HG03342 (cell line): ENCODE measurements at regions not wholly inside any gene's neighbourhood (a gene's known extent, or its start where the extent isn't known, plus 50 kb on each side); places are given as distances from the start of the nearest gene placed in this dataset.
"Not testable (repeated sequence)": the region's sequence is repeated elsewhere in the genome, so short reads cannot be mapped to it uniquely, and the experiment has no call there.

Experiments used
- ATAC-seq: cut with Tn5 transposase; IDR thresholded peaks from one replicate; pipeline ENCODE4 v1.9.1; 2021; ENCODE audit warnings: mild to moderate bottlenecking, moderate library complexity; ENCODE audit not compliant: unreplicated experiment

DNA sequence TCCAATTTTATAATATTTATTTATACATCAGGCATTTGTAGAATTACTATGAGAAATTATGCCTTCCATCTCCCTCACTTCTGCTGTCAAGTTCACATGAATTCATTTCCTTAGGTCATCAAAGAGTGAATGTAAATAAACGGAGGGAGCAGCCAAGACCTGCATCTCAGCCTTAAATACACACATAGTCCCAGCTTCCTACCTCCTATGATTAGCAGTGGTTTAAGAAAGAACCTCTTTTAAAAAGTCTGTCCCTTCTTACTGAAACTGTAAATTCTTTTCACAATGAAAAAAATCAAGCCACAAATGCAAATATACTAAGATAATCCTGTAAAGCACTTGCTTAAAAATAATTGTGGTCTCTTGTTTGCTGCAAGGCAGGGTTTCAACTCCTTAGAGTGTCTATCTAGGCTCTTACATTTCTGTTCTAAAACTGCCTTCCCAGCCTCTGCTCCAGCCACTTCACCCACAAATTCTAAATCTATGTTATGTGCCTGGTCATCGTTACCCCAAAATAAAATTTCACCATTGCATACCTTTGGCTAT is 532.7 kb upstream of the FSHR start:
- no peak for ATAC-seq

DNA sequence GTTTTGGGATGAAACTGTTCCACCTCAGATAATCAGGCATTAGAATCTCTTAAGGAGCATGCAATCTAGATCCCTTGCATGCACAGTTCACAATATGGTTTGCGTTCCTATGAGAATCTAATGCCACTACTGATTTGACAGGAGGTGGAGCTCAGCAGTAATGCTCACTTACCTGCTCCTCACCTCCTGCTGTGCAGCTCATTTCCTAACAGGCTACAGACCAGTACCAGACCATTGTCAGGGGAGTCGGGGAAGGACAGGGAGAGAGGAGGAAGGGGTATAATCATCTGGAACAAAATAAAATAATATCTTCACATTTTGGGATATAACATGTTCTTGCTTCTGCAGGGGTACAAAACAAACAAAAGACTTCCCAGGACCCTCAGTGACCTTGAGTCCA is 532.0 kb upstream of the FSHR start:
- no peak for ATAC-seq

DNA sequence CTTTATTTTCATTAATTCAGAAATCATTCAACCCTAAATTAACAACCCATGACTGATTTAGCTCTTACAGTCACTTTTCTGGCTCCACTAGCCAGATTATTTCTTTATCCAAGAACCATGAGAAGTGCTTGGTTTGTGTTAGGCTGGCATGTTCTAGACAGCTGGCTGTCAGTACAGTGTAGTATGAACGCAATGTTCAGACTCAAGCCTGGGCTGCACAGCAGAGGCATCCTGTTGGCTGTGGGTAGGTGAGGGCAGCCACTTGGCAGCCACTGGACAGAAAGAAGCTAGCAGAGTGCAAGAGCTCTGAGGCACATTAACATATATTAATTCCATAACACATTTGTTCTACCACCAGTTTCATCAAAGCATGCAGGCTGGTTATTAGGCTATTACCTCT is 522.9 kb upstream of the FSHR start:
- no peak for ATAC-seq

DNA sequence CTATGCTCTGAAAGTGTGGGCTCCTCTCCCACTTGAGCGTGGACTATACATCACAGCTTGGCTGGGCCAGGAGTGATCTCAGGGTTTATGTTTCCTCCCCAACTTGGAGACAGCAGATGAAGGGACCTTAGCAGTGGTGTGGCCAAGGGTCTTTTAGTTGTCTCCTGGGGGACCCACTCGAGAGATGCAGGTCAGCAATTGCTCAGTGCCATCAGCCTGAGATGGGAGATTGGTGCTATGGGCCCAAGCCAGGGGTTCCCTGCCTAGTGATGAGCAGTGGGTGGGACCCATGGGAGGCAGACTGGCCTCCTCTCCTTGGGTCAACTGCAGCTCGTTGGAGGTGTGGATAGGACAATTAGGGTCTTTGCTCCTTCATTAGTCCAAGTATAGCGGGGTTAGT is 510.5 kb upstream of the FSHR start:
- ATAC-seq = no peak

DNA sequence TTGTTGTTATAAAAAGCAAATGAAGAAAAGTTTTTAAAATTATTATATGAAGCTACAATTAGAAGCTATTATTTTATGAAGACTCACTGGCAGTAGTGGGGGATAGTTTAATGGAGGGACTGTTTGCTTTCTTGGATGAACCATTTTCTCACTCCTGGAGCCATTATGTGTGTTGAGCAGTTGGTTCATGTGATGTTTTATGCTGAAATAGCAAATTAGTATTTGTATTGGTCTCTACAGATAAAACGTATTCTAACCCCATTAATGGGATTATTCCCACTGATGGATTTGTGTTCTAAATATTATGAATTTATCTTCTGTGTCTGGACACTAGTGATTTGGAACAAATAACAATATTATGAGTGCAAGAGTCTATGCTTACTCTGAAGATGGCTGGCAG is 507.5 kb upstream of the FSHR start:
- ATAC-seq = no peak

DNA sequence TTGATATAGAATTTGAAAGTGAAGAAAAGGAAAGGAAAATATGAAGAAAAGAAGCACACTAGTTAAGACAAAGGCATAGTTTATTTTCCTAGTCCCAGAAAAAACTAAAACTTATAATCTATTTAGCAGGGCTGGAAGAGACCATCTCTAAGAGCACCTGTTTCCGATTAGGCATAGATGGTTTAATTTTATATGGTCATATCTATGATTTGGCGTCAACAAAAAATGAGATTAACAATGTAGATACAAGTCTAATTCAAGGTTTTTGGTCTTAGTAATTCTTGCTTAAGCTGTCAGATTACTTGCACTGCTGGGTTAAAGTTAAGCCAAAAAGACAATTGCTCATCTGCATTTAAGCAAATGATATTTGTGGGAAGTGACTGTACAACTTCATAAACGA is 502.5 kb upstream of the FSHR start:
- no peak for ATAC-seq

DNA sequence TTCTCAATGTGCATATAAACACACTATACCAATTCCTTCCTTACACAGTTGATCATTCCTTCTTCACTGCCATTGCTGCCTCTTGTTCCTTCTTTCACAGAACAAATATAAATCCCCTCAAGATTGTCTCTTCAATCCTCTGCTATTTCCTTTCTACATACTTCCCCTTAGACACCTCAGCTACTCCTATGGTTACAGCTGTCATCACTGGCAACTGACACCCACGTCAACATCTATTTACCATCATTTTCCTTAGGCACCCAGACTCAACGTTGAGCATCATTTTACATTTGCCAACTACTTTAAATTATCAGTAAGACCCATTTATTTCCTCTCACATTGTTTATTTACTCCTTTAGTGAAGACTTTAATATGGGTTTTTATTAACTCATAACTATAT is 488.8 kb upstream of the FSHR start:
- no peak for ATAC-seq

DNA sequence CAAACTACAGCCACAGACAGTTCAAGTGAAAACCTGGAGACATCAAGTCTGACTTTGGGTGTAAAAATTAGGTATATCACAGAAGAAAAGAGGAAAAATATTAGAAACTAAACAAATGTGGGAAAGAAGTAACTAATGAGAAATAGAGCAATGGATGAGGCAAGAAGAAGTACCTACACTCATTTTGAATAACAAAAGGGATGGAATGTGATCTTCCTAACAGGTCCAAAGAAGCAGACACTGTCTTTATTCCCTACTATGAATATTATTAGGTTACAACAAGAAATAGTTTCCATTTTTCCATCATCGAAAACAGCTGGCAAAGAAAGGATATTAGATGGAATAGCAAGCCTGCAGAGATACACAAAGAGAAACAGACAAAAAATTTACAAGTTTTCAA is 486.3 kb upstream of the FSHR start:
- no peak for ATAC-seq

DNA sequence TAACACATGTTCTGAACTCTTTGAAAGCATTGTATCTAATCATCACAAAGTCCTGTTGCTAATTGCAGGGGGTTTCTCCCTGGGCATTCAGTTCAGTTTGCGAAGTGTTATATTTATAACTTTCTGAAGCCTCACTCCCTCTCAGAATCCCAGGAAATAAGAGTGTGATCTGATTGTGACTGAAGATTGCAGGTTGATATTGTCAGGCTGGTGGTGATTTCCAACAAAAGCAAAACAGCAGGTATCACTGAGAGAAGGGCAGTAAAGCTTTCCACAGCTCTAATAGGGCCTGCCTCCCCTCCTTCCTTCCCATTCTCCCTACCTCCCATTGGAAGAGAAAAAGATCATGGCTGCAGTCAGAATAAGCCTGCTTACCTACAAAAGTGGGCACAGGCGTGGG is 466.7 kb upstream of the FSHR start:
- ATAC-seq = no peak

DNA sequence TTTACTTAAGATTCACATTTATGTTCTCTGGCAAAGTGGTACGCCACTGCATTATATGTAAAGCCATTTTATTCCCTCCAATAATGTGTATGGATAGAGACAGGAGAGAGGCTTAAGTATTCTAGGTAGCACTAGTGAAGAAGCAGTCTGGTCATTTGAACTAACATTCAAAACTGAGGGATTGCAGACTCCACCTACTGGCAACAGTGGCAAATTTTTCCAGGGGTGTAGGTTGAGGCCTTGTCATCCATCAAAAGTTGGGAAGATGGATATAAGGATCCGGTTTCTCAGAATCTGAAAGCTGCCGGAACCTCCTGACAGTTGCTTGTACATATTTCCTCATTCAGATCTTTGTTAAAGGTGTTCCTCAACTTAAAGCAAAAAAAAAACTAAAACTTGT is 465.5 kb upstream of the FSHR start:
- ATAC-seq = no peak

DNA sequence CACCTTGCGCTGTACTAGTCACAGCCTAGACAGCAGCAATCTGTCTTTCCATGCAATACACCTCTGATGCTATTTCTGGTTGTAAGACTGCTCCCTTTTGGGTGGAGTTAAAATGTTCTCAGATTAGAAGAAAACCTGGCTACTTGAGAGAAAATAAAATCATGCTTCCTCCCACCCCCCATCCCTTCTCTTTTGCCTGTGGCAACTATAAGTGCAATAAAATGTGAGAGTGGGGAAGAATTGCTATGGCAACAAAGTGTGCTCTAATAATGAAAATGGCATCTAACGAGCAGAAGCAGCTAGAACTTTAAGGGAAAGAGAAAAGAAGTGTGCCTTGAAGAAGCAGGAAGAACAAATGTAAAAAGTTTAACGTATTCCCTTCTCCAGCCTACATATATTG is 464.2 kb upstream of the FSHR start:
- no peak for ATAC-seq

DNA sequence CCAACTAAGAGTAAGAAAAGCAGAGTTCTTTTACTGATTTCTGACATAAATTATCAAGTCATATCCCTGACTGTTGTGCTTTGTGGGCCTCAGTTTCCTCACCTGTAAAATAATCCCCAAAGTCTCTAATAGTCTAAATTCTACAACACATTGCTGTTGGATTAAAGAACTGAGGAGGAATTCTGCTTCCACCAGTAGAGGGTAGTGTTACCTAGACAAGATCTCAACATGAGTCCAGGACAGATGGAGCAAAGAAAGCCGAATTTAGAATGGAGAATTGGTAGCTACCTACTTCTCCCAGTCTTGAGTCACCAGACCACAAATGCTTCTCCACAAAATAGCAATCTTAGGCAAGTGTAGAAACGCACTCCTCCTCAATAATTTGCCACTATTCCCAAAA is 462.5 kb upstream of the FSHR start:
- ATAC-seq = no peak

DNA sequence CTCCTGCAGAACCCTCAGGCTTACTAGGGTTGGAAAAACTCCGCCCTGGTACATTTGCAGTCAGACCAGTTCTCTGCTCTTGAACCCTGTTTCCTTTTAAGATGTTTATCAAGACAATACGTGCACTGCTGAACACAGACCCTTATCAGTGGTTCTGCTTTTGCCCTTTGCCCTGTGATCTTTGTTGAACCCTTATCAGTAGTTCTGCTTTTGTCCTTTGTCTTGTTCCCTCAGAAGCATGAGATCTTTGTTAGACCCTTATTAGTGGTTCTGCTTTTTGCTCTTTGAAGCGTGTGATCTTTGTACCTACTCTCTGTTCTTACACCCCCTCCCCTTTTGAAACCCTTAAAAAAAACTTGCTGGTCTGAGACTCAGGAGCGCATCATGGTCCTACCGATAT is 457.5 kb upstream of the FSHR start:
- ATAC-seq = not testable (repeated sequence)

DNA sequence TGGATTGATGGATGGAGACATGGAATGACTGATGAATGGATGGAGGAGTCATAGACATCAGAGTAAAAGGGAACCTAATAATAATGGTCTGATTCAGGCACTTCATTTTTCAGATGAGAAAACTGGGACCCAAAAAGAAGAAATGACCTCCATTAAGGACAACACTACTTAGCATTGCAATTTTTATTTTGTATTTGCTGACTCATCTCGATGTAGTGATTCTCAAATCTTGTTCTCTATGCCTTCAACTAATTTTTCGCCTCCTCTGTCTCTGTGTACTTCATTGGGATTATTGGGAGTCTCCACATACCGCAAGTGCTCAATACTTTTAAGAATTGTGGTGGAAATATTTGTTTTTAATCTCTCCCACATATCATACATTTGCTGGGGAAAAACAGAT is 446.2 kb upstream of the FSHR start:
- ATAC-seq = no peak

DNA sequence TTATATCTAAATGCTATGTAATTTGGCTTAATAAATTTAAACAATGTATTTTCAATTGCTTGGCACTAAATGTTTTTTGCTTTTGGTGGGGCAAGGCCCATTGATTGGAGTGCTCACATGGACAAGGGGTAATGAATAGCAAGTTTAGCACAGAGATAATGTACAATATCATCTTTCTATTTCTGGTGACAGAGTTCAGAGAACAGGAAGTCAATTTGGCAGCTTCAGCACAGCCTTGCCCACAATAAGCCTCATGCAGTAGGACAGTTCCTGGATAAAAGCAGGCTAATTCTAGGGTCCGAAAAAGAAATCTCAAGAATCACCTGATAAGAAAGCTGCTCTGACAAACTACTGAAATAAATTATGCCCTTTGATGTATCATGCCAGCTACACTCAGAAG is 443.9 kb upstream of the FSHR start:
- no peak for ATAC-seq

DNA sequence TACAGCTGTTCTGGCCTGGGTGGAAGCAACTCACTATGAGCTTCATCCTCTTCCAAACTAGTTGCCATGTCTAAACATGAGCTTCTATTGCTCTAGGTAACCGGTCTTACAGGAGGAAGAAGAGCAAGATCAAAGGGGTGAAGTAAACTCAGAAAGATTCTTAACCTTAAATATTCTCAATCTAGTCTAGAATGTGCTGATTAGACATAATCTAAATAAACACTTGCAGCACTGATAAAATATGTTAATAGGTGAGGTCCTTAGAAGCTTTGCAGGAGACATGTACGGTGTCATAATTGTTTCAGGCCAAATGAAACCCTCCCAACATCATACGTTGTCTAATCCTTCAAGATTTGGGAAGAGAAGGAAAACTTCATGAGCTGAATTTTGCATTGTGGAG is 431.6 kb upstream of the FSHR start:
- no peak for ATAC-seq

DNA sequence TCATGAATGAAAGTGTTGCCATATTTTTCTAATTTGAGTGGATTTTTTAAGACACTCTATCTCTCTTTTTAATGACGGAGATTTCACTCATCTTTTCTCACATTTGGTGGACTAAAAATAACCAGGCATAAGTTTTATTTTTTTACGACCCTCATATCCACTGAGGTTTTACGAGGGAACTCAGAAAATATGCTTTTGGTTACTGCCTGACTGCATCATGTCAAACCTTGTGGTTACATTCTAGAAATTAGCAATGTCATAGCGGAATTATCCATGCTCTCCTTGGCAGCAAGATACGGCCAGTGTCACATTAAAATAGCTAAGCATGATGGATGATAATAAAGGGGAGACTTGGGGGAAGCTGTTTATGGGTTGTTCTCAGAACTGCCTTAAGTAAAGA is 428.6 kb upstream of the FSHR start:
- ATAC-seq = no peak

DNA sequence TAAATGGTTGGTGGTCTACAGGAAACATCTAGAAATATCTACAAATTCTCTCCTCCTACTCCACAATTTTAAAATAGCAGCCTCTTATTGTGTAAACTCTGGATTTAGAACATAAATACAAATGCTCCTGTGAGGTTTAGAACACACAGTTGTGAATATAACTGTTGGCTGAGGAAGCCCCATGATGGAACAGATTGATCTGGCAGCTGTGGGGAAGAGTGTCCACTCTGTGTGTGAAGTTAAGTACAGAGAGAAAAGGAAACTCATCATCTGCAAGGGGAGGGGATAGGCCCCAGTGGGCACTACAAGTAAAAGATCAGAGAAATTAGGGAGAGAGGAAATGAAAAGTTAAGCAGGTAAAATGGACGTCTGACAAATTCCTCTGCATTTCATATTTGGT is 422.7 kb upstream of the FSHR start:
- no peak for ATAC-seq

DNA sequence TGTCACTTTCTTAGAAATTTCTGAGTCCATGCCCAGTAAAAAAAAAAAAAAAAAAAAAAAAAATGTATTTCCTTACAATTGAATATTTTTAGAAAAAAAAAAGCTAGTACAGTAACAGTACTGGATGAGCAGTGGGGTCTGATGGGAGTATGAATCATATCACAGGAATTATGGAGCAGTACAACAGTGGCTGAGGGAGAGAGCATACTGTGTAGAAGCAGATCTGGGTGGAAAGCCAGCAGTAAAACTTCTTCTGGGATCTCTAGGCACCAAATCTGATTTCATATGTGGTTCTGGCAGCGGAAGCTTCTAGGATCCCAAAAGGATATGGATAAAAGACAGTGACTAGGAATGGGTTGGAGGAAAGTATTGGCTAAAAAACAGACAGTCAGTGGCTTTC is 414.9 kb upstream of the FSHR start:
- no peak for ATAC-seq

DNA sequence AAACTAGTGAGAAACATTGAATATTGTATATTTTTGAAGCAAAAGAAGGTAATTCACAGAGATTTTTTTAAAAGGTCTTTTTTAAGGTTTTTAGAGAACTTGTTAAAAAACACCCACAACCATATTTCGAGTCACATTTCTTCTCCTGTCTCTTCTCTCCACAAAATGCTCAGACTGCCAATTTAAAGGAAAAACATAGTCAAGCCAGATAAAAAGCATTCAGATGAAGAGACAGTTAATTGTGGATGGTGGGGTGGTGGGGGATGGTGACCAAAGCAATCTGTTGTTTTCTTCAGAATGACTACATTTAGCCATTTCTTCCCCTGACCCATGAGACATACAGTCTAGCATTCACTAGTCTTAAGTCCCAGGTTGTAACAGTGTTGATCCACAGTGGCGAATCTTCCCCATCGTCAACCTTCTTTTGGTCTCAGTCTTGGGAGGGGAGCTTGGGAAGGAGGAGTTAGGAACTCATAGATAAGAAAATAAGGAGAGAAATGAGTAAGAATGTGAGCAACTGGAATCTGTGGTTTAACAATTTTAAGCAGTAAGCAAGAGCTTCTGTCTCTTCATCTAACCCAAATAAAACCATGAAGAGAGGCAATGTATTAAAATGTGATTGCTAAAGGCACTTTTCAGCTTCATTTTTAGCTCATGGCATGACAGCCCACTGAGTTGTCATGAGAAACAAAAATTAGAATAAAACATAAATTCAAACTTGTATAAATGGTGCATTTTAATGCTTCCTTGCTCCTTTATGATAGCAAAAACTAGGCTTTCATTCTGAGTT is 413.7 kb upstream of the FSHR start:
- no peak for ATAC-seq

DNA sequence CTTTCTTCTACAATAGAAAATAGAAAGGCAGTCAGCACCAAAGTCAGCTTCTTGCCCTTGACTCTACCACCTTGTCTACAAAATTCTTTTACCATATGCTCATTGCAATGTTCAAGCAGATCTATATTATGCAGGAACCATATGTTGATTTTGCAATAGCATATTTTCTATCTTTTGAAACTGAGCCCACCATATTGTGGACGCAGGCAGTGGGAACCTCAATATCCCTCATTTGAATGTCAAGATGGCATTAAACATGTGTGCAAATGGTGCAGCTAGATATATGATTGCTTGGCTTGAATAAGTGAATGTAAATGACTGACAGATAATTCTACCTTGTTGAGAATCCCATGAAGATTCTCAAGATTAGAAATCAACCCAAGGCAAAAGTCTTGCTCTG is 412.7 kb upstream of the FSHR start:
- ATAC-seq = no peak

DNA sequence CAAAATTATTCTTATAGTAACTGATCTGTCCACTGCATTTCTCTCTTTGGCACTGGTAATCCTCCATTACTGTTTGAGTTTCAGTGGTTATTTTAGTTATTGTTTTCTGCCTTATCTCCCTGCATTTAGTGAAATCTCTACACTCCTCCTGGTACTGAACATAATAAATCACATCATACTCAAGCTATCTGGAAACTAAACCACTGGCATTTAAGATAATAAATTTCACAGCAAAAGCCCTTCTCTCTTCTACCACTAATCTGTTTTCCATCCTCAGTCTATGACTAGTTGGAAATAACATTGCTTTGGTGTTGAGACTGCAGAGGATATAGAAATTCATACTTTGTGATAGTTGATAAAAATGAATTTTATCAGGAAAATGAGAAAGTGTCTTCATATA is 399.3 kb upstream of the FSHR start:
- no peak for ATAC-seq

DNA sequence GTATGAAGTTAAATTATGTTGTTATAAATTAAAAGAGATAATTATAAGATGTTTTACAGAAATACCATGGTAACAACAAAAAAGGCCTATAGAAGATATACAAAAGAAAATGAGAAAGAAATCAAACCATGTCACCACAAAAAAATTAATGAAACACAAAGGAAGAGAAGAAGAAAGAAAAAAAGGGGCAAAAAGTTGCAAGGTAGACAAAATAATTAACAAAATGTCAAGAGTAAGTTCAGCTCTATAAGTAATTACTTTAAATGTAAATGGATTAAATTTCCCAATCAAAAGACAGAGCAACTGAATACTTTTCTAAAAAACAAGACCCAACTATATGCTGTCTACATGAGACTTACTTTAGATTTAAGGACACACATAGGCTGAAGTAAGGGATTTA is 378.4 kb upstream of the FSHR start:
- no peak for ATAC-seq
